Gastroesophageal sphincter (tissue), 4 donors: ENCODE measurements at regions not wholly inside any gene's neighbourhood (a gene's known extent, or its start where the extent isn't known, plus 50 kb on each side); places are given as distances from the start of the nearest gene placed in this dataset.

Experiments used
- ATAC-seq: fragments of 150-250 bp; one replicate; pipeline ENCODE4 v1.9.1; 2016; ENCODE audit warnings: mild to moderate bottlenecking, moderate library complexity
- H3K27ac ChIP-seq, 4 donors: fragments of 200-600 bp; sonication (generic) in 3 of 4; 1 replicate in 3 of 4; 2 replicates in 1 of 4; pipeline ENCODE4 v1.5.1; 2016 to 2019
- H3K27me3 ChIP-seq: fragments of 200-600 bp; sonication (generic); one replicate; pipeline ENCODE4 v1.5.1; 2019
- H3K36me3 ChIP-seq, 2 donors: fragments of 200-600 bp; sonication (generic); one replicate each; pipeline ENCODE4 v1.5.1; 2019; ENCODE audit warnings: control low read depth in 1 of 2
- H3K4me1 ChIP-seq, 3 donors: fragments of 200-600 bp; sonication (generic); 1 replicate in 2 of 3; 2 replicates in 1 of 3; pipeline ENCODE4 v1.5.1; 2016 to 2019; ENCODE audit warnings: control low read depth in 2 of 3
- H3K4me3 ChIP-seq, 2 donors: fragments of 200-600 bp; sonication (generic); one replicate each; pipeline ENCODE4 v1.5.1; 2019; ENCODE audit warnings: mild to moderate bottlenecking in 1 of 2, moderate library complexity in 1 of 2
- H3K9me3 ChIP-seq, 3 donors: fragments of 200-600 bp; sonication (generic); one replicate each; pipeline ENCODE4 v1.5.1; 2017 to 2019; ENCODE audit warnings: control low read depth in 2 of 3
- CTCF ChIP-seq, 4 experiments: fragments of 200-600 bp in 2 of 4; fragments of 450-650 bp in 2 of 4; sonication (generic) in 1 of 4; IDR thresholded peaks; one replicate each; pipeline ENCODE4 v1.5.1; 2017 to 2019; ENCODE audit warnings: antibody characterized with exemption in 4 of 4, mild to moderate bottlenecking in 2 of 4, moderate library complexity in 2 of 4
- EP300 ChIP-seq: sonication (generic); formaldehyde crosslinking; IDR thresholded peaks from one replicate; pipeline ENCODE4 v1.6.1; 2017; ENCODE audit warnings: antibody characterized with exemption, mild to moderate bottlenecking
- POLR2A ChIP-seq, 2 donors: fragments of 450-650 bp; IDR thresholded peaks; one replicate each; pipeline ENCODE4 v1.6.1; 2017; ENCODE audit warnings: antibody characterized with exemption in 2 of 2, mild to moderate bottlenecking in 2 of 2, moderate library complexity in 1 of 2
- POLR2AphosphoS5 ChIP-seq: sonication (generic); formaldehyde crosslinking; IDR thresholded peaks from one replicate; pipeline ENCODE4 v1.6.1; 2017; ENCODE audit warnings: antibody characterized with exemption
- WGBS, 2 donors: methylation state at CpG; one replicate each; pipeline ENCODE4 v1.1.5; 2018; ENCODE audit warnings: low coverage in 1 of 2; 5-methylcytosine and 5-hydroxymethylcytosine counted together

GRCh38 chr10:47192273-47192672 lies 107.7 kb upstream of the GDF10 start:
- no peak for TF ChIP-seq POLR2AphosphoS5
- no peak for TF ChIP-seq CTCF (IDR thresholded peaks at IDR 0.05)
- TF ChIP-seq EP300 = no peak
- no peak for TF ChIP-seq POLR2A (IDR thresholded peaks at IDR 0.05)
- Histone ChIP-seq H3K4me3 (no peak overlapping the region), H3K4me1 (no peaks in the 10 kb centered on the region), H3K36me3 (no peaks in the 10 kb centered on the region), H3K9me3 (no peaks in the 10 kb centered on the region), H3K27me3 (no peaks in the 10 kb centered on the region), H3K27ac (no peak overlapping the region)
- ATAC-seq = no peak
- 80% methylated on average over 2 of the region's 2 CpGs; no CpG with 5 or more reads in 1 of the 2 donors for WGBS, 2 donors

- Histone ChIP-seq H3K4me1 (no peaks in the 10 kb centered on the region), H3K9me3 (no peaks in the 10 kb centered on the region), H3K4me3 (no peak overlapping the region), H3K36me3 (no peaks in the 10 kb centered on the region), H3K27me3 (no peaks in the 10 kb centered on the region), H3K27ac (no peak overlapping the region)
- 100% methylated on average over 1 of the region's 6 CpGs; no CpG with 5 or more reads in 1 of the 2 donors for WGBS, 2 donors
- ATAC-seq = no peak
- TF ChIP-seq POLR2A (IDR thresholded peaks at IDR 0.05) (no peak), CTCF (IDR thresholded peaks at IDR 0.05) (no peak), EP300 (no peak), POLR2AphosphoS5 (no peak)
These were observed 106.3 kb upstream of the GDF10 start for GRCh38 chr10:47193666-47194065.

GRCh38 chr10:47195274-47195885 lies 104.6 kb upstream of the GDF10 start:
- H3K36me3 ChIP-seq = no peaks in the 10 kb centered on the region
- no peaks in the 10 kb centered on the region for H3K9me3 ChIP-seq
- WGBS, 2 donors = 69% methylated on average over 8 of the region's 15 CpGs; no CpG with 5 or more reads in 1 of the 2 donors
- no peaks in the 10 kb centered on the region for H3K27me3 ChIP-seq
- H3K4me3 ChIP-seq = no peak overlapping the region
- ATAC-seq = no peak
- H3K27ac ChIP-seq = peak overlapping the region in 1 of 4 donors; percentile 4
- TF ChIP-seq POLR2AphosphoS5 (no peak), CTCF (IDR thresholded peaks at IDR 0.05) (no peak), POLR2A (IDR thresholded peaks at IDR 0.05) (no peak), EP300 (no peak)
- H3K4me1 ChIP-seq = no peaks in the 10 kb centered on the region

- H3K27me3 ChIP-seq = no peaks in the 10 kb centered on the region
- H3K4me3 ChIP-seq = no peak overlapping the region
- no peak overlapping the region for H3K27ac ChIP-seq
- no peak for TF ChIP-seq POLR2AphosphoS5
- no peak for TF ChIP-seq EP300
- TF ChIP-seq CTCF (IDR thresholded peaks at IDR 0.05) = no peak
- no peak for TF ChIP-seq POLR2A (IDR thresholded peaks at IDR 0.05)
- no peaks in the 10 kb centered on the region for H3K36me3 ChIP-seq
- no peak for ATAC-seq
- WGBS, 2 donors = 60% methylated on average over 1 of the region's 8 CpGs; no CpG with 5 or more reads in 1 of the 2 donors
- H3K9me3 ChIP-seq = peaks cover 0 to 5% (median 0%) of the 10 kb centered on the region in 3 donors
- H3K4me1 ChIP-seq = no peaks in the 10 kb centered on the region
These were observed 103.3 kb upstream of the GDF10 start for GRCh38 chr10:47196691-47197090.

GRCh38 chr10:47198221-47198620 lies 101.8 kb upstream of the GDF10 start:
- Histone ChIP-seq H3K4me1 (no peaks in the 10 kb centered on the region), H3K27ac (no peak overlapping the region), H3K4me3 (no peak overlapping the region), H3K36me3 (no peaks in the 10 kb centered on the region), H3K27me3 (no peaks in the 10 kb centered on the region), H3K9me3 (peaks cover 0 to 12% (median 0%) of the 10 kb centered on the region in 3 donors)
- TF ChIP-seq POLR2AphosphoS5 (no peak), CTCF (IDR thresholded peaks at IDR 0.05) (no peak)
- ATAC-seq = no peak
- no CpG with 5 or more reads among the region's 4 CpGs for WGBS, 2 donors
